Upper lobe of left lung (tissue), 6 donors: ENCODE measurements at regions not wholly inside any gene's neighbourhood (a gene's known extent, or its start where the extent isn't known, plus 50 kb on each side); places are given as distances from the start of the nearest gene placed in this dataset.

Experiments
- ATAC-seq, 2 donors: fragments of 200-7000 bp; cut with Tn5 transposase; one replicate each; pipeline ENCODE4 v1.9.1; 2022; ENCODE audit warnings: mild to moderate bottlenecking in 2 of 2, moderate library complexity in 2 of 2; ENCODE audit not compliant: low FRiP score in 2 of 2
- DNase-seq, 2 donors: peaks; one replicate each; pipeline ENCODE4 v3.0.0-alpha.2; 2019 to 2020
- H3K27ac ChIP-seq, 4 donors: fragments of 200-600 bp; sonication (generic); one replicate each; pipeline ENCODE4 v1.5.1; 2016 to 2019
- H3K27me3 ChIP-seq, 4 donors: fragments of 200-600 bp; sonication (generic); one replicate each; pipeline ENCODE4 v1.5.1; 2017 to 2019
- H3K36me3 ChIP-seq, 4 donors: fragments of 200-600 bp; sonication (generic); one replicate each; pipeline ENCODE4 v1.5.1; 2016 to 2019
- H3K4me1 ChIP-seq, 4 donors: fragments of 200-600 bp; sonication (generic); one replicate each; pipeline ENCODE4 v1.5.1; 2018 to 2019
- H3K4me3 ChIP-seq, 4 donors: fragments of 200-600 bp; sonication (generic); one replicate each; pipeline ENCODE4 v1.5.1; 2017 to 2019; ENCODE audit warnings: mild to moderate bottlenecking in 2 of 4, moderate library complexity in 1 of 4
- H3K9me3 ChIP-seq, 4 donors: fragments of 200-600 bp; sonication (generic); one replicate each; pipeline ENCODE4 v1.5.1; 2018 to 2019
- CTCF ChIP-seq, 6 experiments: fragments of 450-650 bp in 4 of 6; fragments of 200-600 bp in 2 of 6; sonication (generic) in 2 of 6; IDR thresholded peaks; one replicate each; pipeline ENCODE4 v1.5.1; 2016 to 2019; ENCODE audit warnings: antibody characterized with exemption in 6 of 6
- EP300 ChIP-seq, 4 donors: sonication (generic); formaldehyde crosslinking; IDR thresholded peaks; one replicate each; pipeline ENCODE4 v1.5.1; 2017; ENCODE audit warnings: antibody characterized with exemption in 4 of 4, control low read depth in 2 of 4
- POLR2A ChIP-seq, 4 donors: fragments of 450-650 bp; IDR thresholded peaks; one replicate each; pipeline ENCODE4 v1.5.1; 2016 to 2017; ENCODE audit warnings: antibody characterized with exemption in 4 of 4, mild to moderate bottlenecking in 2 of 4
- POLR2AphosphoS5 ChIP-seq, 2 donors: sonication (generic); formaldehyde crosslinking; IDR thresholded peaks; one replicate each; pipeline ENCODE4 v1.5.1; 2017; ENCODE audit warnings: antibody characterized with exemption in 2 of 2
- WGBS, 2 donors: methylation state at CpG; one replicate each; pipeline ENCODE4 v1.1.5; 2017 to 2018; 5-methylcytosine and 5-hydroxymethylcytosine counted together
- donor health status: DM: no; HTN: no; CAD: no; lungs with moderate emphysema.
- donor health status: DM: no; HTN: yes; CAD: no; lungs with severe emphysema.

DNA sequence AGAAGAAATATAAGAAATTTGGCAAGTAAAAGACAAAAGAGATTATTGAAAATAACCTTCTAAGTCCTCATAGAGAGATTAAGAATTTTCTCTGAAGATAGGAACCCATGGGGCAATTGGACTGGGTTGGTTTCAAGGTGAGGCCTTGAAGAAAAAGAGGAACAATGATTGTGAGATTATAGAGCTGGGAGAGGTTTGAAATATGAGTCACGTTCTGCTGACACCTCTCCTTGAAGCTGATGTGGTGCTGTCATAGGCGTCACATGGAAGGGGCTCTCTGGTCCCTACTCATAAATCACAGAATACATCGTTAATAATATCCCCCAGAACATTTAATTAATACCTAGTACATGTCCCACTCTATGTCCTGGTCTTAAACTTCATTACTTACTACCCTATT is 227.6 kb upstream of the PDE3A start:
- DNase-seq, result no peak
- ATAC-seq, result no peak
- Histone ChIP-seq H3K27me3 (no peaks in the 10 kb centered on the region), H3K36me3 (no peaks in the 10 kb centered on the region), H3K4me3 (no peak overlapping the region), H3K4me1 (no peaks in the 10 kb centered on the region), H3K9me3 (no peaks in the 10 kb centered on the region), H3K27ac (no peak overlapping the region)
- TF ChIP-seq EP300 (IDR thresholded peaks at IDR 0.05), result no peak
- TF ChIP-seq CTCF (IDR thresholded peaks at IDR 0.05), result no peak
- TF ChIP-seq POLR2A (IDR thresholded peaks at IDR 0.05), result no peak
- TF ChIP-seq POLR2AphosphoS5 (IDR thresholded peaks at IDR 0.05), result no peak
- 72 to 90% methylated on average over 3 of the region's 3 CpGs for WGBS, 2 donors

DNA sequence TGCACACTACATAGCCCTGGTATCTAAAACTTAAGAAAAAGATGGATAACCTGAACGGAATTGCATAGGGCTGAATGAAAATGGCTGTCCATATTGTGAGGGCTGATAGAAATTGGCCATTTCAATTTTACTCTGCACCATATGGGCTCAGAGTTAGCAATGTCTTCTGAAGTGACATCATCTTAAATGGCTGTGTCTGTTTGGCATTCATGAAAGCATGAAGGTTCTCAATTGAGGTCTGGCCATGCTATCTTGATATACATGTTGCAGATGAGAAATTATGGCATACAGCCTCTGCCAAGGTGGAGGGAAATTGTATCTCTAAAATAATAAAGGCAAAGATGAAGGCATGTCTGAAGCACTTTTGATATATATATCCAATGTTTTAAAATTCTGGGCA is 226.0 kb upstream of the PDE3A start:
- no peaks in the 10 kb centered on the region for H3K27me3 ChIP-seq
- H3K36me3 ChIP-seq, result no peaks in the 10 kb centered on the region
- no peaks in the 10 kb centered on the region for H3K4me1 ChIP-seq
- H3K4me3 ChIP-seq, result no peak overlapping the region
- no peak overlapping the region for H3K27ac ChIP-seq
- TF ChIP-seq EP300 (IDR thresholded peaks at IDR 0.05) (no peak), POLR2A (IDR thresholded peaks at IDR 0.05) (no peak), CTCF (IDR thresholded peaks at IDR 0.05) (no peak), POLR2AphosphoS5 (IDR thresholded peaks at IDR 0.05) (no peak)
- ATAC-seq (no peak), DNase-seq (no peak)
- H3K9me3 ChIP-seq, result no peaks in the 10 kb centered on the region
- WGBS, 2 donors, result 86 to 90% methylated on average over 1 of the region's 1 CpG

- TF ChIP-seq EP300 (IDR thresholded peaks at IDR 0.05), result no peak
- no peak for TF ChIP-seq CTCF (IDR thresholded peaks at IDR 0.05)
- no peak for TF ChIP-seq POLR2AphosphoS5 (IDR thresholded peaks at IDR 0.05)
- no peak for TF ChIP-seq POLR2A (IDR thresholded peaks at IDR 0.05)
- ATAC-seq, result no peak
- DNase-seq, result no peak
- H3K9me3 ChIP-seq, result no peaks in the 10 kb centered on the region
- H3K36me3 ChIP-seq, result no peaks in the 10 kb centered on the region
- WGBS, 2 donors, result 54 to 62% methylated on average over 3 of the region's 3 CpGs
- no peak overlapping the region for H3K27ac ChIP-seq
- H3K4me1 ChIP-seq, result no peaks in the 10 kb centered on the region
- no peak overlapping the region for H3K4me3 ChIP-seq
- no peaks in the 10 kb centered on the region for H3K27me3 ChIP-seq
Measured at GRCh38 chr12:20142956-20143355, 225.4 kb upstream of the PDE3A start.

- WGBS, 2 donors, result 56 to 77% methylated on average over 3 of the region's 3 CpGs
- no peak for ATAC-seq
Measured at GRCh38 chr12:20144341-20144740, 224.0 kb upstream of the PDE3A start.

More at GRCh38 chr12:20144341-20144740, 224.0 kb upstream of the PDE3A start:
- no peaks in the 10 kb centered on the region for H3K4me1 ChIP-seq
- TF ChIP-seq POLR2AphosphoS5 (IDR thresholded peaks at IDR 0.05) (no peak), EP300 (IDR thresholded peaks at IDR 0.05) (no peak), POLR2A (IDR thresholded peaks at IDR 0.05) (no peak), CTCF (IDR thresholded peaks at IDR 0.05) (no peak)
- no peak for DNase-seq
- H3K36me3 ChIP-seq, result no peaks in the 10 kb centered on the region
- H3K9me3 ChIP-seq, result no peaks in the 10 kb centered on the region
- H3K27me3 ChIP-seq, result no peaks in the 10 kb centered on the region
- no peak overlapping the region for H3K27ac ChIP-seq
- no peak overlapping the region for H3K4me3 ChIP-seq
